Activated naive CD4-positive, alpha-beta T cell treated with anti-CD3 and anti-CD28 coated beads for 36 hours (primary cell): ENCODE measurements at regions not wholly inside any gene's neighbourhood (a gene's known extent, or its start where the extent isn't known, plus 50 kb on each side); places are given as distances from the start of the nearest gene placed in this dataset.

ENCODE experiments used
- CTCF ChIA-PET: fragments of 350-600 bp; sonication (Branson Sonifier 250); formaldehyde crosslinking; loops from one replicate; lab custom pipeline; 2021; ENCODE audit warnings: antibody characterized with exemption; lab: Charles Lee
- DNase-seq: peaks from one replicate; pipeline ENCODE4 v3.0.0-alpha.2; 2020
- H3K27ac Mint-ChIP-seq: one replicate; pipeline ENCODE4 v1.8.0; 2021; ENCODE audit warnings: mild to moderate bottlenecking, mixed read lengths
- H3K27me3 Mint-ChIP-seq: one replicate; pipeline ENCODE4 v1.8.0; 2021; ENCODE audit warnings: low read depth, mixed read lengths
- H3K36me3 Mint-ChIP-seq: one replicate; pipeline ENCODE4 v1.8.0; 2021; ENCODE audit warnings: low read depth, mixed read lengths
- H3K4me1 Mint-ChIP-seq: one replicate; pipeline ENCODE4 v1.8.0; 2021; ENCODE audit warnings: low read depth, mixed read lengths
- H3K4me3 Mint-ChIP-seq: one replicate; pipeline ENCODE4 v1.8.0; 2021; ENCODE audit warnings: mild to moderate bottlenecking, moderate library complexity, mixed read lengths
- H3K9me3 Mint-ChIP-seq: one replicate; pipeline ENCODE4 v1.8.0; 2021; ENCODE audit warnings: mixed read lengths
- intact Hi-C: fragments of 100-400 bp; cut with micrococcal nuclease; formaldehyde crosslinking; loops from one replicate; pipeline ENCODE4 v1.15.1; 2023

DNA sequence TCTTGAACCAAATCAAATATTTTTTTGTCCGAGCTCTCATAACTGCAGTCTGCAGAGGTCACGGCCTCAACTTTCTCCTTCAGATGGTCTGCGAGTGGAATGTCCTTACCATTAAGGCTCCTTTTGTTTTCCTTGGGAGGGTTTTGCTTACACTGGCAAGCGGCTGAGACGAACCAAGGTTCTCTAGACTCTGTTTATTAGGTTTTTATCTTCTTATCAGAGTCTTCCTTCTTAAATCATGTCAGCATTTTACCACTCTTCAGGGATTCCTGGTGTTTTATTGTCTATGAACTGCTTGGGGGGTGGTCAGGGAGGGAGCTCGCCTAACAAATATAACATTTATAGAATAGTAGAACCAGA lies 773.7 kb upstream of the NR2F2 start:
- intact Hi-C loops = no loop called here
- H3K4me1 Mint-ChIP-seq = peaks cover 13% of the 10 kb centered on the region
- H3K4me3 Mint-ChIP-seq = no peak overlapping the region

DNA sequence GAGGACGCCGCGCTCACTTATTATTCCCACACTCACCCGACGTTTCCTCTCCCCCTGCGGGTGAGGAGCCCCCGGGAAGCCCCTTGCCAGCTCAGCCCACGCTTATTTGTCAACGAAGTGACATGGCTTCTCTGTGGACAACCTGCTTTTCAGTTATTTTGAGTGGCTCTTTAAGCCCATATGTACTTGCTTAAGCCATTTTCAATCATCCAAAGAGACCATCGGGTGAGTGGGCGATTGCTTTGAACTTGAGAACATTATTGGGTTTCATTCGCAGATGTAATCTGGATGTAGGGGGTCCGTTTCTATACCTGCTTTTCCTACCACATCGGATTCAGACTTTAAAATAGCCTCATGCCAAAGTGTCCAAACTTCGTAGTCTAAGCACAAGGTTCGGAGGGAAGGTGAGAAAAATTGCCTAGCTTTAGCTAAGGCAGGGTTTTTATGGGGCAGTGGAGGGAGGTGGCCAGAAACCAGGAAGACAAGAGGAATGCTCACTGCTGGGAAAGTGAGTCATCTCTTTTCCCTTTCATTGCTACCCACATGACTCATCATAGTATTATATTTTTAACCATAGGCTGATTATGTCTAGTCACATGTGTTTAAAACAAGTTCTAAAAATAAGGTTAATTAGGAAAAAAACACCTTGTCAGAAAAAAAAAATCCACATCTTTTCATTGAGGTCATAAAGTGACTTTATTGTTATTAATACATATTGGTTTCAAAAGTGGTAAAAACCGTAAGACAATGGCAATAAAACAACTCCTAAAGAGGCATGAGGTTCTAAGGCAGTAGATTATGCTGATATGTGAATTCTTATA lies 773.1 kb upstream of the NR2F2 start:
- intact Hi-C loops = no loop called here

More for the DNA sequence above, 773.7 kb upstream of the NR2F2 start:
- H3K36me3 Mint-ChIP-seq = no peaks in the 10 kb centered on the region
- CTCF ChIA-PET = no interaction called here
- no peak for DNase-seq
- H3K27me3 Mint-ChIP-seq = peaks cover 34% of the 10 kb centered on the region
- no peak overlapping the region for H3K27ac Mint-ChIP-seq
- H3K9me3 Mint-ChIP-seq = no peaks in the 10 kb centered on the region

DNA sequence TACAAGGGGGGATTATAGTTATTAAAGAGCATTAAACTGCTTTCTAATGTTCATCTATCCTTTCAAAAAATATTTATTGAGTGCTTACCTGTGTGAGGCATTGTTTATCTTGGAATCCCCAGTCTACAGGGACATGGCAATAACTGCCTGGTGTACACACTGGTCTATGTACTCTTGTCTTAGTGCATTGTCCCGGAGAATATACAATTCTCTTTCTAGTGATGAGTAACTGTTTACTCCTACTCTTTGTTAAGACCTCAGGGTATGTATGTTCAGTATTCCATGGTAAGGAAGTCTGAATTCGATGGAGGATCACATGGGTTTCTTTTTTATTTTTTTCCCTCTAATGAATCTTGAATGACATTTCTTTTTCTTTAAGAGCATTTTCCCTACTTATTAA lies 772.4 kb upstream of the NR2F2 start:
- CTCF ChIA-PET = no interaction called here
- no peak overlapping the region for H3K4me3 Mint-ChIP-seq
- intact Hi-C loops = no loop called here
- DNase-seq = no peak
- H3K36me3 Mint-ChIP-seq = no peaks in the 10 kb centered on the region
- H3K4me1 Mint-ChIP-seq = peaks cover 13% of the 10 kb centered on the region
- no peak overlapping the region for H3K27ac Mint-ChIP-seq
- H3K9me3 Mint-ChIP-seq = no peaks in the 10 kb centered on the region
- H3K27me3 Mint-ChIP-seq = peaks cover 34% of the 10 kb centered on the region

More for the DNA sequence above, 773.1 kb upstream of the NR2F2 start:
- peak; percentile 4 for DNase-seq
- no peaks in the 10 kb centered on the region for H3K9me3 Mint-ChIP-seq
- H3K27me3 Mint-ChIP-seq = peaks cover 34% of the 10 kb centered on the region
- CTCF ChIA-PET = no interaction called here
- H3K4me1 Mint-ChIP-seq = peaks cover 13% of the 10 kb centered on the region
- H3K27ac Mint-ChIP-seq = no peak overlapping the region
- H3K36me3 Mint-ChIP-seq = no peaks in the 10 kb centered on the region
- H3K4me3 Mint-ChIP-seq = no peak overlapping the region

DNA sequence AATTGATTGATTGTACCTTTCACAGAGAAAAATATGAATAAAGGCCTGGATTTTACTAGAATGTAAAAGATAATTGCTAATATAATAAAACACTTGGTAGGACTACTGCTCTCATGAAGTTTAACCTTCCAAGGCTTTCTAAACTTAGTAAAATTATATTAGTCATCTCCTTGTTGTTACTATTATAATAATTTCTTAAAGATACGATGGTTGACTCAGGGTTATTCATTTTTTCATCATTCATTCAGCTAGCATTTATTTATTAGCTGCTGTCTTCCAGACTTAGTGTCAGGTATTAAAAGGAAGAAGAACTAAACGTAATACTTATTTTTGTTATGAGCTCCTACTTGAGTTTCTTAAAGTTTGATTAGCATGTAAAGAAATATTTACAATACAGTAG lies 771.6 kb upstream of the NR2F2 start:
- no peak for DNase-seq
- CTCF ChIA-PET = no interaction called here

DNA sequence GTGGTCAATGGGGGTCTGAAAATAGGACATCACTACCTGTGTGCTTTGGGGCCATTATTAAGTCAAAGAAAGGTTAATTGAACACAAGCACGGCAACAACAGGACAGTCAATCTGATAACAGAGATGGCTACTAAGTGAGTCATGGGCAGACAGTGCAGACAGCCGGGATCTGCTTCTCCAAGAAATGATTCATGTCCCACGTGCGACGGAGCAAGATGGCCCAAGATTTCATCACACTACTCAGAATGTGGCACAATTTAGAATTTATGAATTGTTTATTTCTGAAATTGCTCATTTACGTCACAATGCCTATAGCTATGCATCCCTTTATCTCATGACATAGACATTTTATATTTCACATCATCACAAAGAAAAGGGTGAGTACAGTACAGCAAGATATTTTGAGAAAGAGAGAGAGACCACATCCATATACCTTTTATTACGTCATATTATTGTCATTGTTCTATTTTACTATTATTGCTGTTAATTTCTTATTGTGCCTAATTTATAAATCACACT lies 770.6 kb upstream of the NR2F2 start:
- no peaks in the 10 kb centered on the region for H3K9me3 Mint-ChIP-seq
- H3K27me3 Mint-ChIP-seq = peaks cover 37% of the 10 kb centered on the region
- DNase-seq = no peak
- CTCF ChIA-PET = no interaction called here
- no peak overlapping the region for H3K27ac Mint-ChIP-seq
- H3K4me1 Mint-ChIP-seq = peaks cover 13% of the 10 kb centered on the region
- intact Hi-C loops = no loop called here
- no peak overlapping the region for H3K4me3 Mint-ChIP-seq
- no peaks in the 10 kb centered on the region for H3K36me3 Mint-ChIP-seq

More for the DNA sequence above, 771.6 kb upstream of the NR2F2 start:
- Mint-ChIP-seq H3K36me3 (no peaks in the 10 kb centered on the region), H3K27ac (no peak overlapping the region), H3K9me3 (no peaks in the 10 kb centered on the region), H3K4me3 (no peak overlapping the region), H3K4me1 (peaks cover 13% of the 10 kb centered on the region), H3K27me3 (peaks cover 37% of the 10 kb centered on the region)
- intact Hi-C loops = no loop called here

DNA sequence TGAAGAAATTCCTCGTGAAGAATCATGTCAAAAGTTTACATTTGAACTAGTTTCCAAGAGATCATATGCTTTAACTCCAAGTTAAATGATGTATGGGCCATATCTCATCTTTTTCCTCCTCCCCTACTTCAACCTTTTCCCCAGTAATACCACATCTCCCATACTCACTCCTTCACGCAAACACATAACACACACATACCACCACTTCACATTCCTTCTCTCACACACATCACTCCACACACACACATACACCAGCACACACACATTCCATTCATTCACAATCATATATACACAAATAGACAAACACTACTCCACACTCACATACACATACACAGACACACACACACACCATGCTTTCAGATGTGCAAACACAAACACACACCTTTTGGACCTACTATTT lies 769.0 kb upstream of the NR2F2 start:
- no peak for DNase-seq
- H3K4me3 Mint-ChIP-seq = no peak overlapping the region
- no peak overlapping the region for H3K27ac Mint-ChIP-seq
- CTCF ChIA-PET = no interaction called here
- intact Hi-C loops = no loop called here
- no peaks in the 10 kb centered on the region for H3K36me3 Mint-ChIP-seq
- H3K27me3 Mint-ChIP-seq = peaks cover 28% of the 10 kb centered on the region
- H3K4me1 Mint-ChIP-seq = peaks cover 13% of the 10 kb centered on the region
- no peaks in the 10 kb centered on the region for H3K9me3 Mint-ChIP-seq

DNA sequence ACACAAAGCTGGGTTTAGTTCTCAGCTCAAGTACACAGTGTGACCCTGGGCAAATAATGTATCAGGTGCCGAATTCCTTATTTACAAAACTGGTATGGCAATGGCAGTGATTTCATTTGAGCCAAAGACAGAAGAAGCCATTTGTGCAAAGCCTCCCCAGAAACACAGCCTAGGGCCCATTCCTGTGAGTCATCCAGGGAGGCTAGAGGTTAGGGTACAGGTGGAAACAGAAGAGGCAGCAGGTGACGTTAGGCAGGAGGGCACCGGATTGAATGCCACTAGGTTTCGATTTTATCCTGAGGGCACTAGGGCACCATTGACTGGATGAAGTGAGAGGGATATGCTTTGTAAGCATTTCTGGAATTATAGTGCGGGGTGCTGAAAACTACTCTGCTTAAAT lies 766.9 kb upstream of the NR2F2 start:
- no peaks in the 10 kb centered on the region for H3K36me3 Mint-ChIP-seq
- H3K4me1 Mint-ChIP-seq = no peaks in the 10 kb centered on the region
- no peak overlapping the region for H3K27ac Mint-ChIP-seq
- CTCF ChIA-PET = no interaction called here
- no peak overlapping the region for H3K4me3 Mint-ChIP-seq
- no peaks in the 10 kb centered on the region for H3K9me3 Mint-ChIP-seq
- DNase-seq = no peak
- peaks cover 19% of the 10 kb centered on the region for H3K27me3 Mint-ChIP-seq
- intact Hi-C loops = no loop called here

DNA sequence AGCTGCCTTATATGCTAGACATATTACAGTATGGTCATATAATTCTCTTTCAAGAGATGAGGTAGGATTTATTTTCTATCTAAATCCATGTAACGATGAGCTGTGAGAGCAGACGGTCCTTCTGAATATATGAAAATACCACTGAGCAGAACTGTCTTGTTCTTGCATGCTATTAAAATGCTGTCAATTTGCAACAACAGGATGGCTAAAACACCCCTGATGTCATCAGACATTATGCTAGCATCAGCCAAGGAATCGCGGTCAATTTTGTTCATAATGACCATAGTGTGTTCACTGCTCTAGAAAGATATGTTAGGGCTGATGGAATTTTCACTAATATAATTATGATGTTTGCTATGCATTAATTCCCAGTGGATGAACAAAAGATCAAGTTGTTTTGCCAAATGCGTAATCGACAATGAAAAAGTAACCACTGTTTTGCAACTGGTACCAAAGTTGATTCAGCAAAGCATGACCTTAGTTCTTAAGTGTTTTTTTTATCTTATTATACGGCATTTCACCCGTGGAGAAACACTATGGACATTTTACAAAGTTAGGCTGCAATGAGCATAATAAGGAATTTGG lies 765.4 kb upstream of the NR2F2 start:
- no peak overlapping the region for H3K27ac Mint-ChIP-seq
- no peak overlapping the region for H3K4me3 Mint-ChIP-seq
- H3K9me3 Mint-ChIP-seq = no peaks in the 10 kb centered on the region
- intact Hi-C loops = no loop called here
- H3K4me1 Mint-ChIP-seq = no peaks in the 10 kb centered on the region
- peaks cover 11% of the 10 kb centered on the region for H3K27me3 Mint-ChIP-seq
- CTCF ChIA-PET = no interaction called here
- H3K36me3 Mint-ChIP-seq = no peaks in the 10 kb centered on the region
- no peak for DNase-seq

DNA sequence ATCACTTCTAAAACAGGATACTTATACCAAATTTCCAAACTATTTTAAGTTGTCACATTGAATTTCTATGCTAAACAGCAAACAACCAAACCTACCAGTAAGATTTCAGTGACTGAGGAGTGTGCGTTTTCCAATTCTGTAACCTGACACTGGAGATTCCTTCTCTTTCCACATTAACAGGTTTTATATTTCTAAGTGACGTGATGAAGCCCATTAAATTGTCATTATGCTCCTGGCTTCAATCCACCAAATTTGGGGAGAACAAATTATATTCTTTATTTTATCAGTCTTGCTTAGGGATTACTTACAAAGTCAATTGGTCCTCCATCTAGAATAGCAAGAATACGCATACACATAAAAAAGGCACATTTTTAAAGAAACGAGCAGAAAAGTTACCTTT lies 764.8 kb upstream of the NR2F2 start:
- H3K4me1 Mint-ChIP-seq = no peaks in the 10 kb centered on the region
- peaks cover 11% of the 10 kb centered on the region for H3K27me3 Mint-ChIP-seq
- no peak for DNase-seq
- intact Hi-C loops = no loop called here
- no peak overlapping the region for H3K27ac Mint-ChIP-seq
- no peak overlapping the region for H3K4me3 Mint-ChIP-seq
- CTCF ChIA-PET = interaction anchor here (0.6 kb wide), 1 partner anchor 583 kb away, joined by 3 read pairs; no protein-coding TSS in a partner anchor
- no peaks in the 10 kb centered on the region for H3K36me3 Mint-ChIP-seq
- H3K9me3 Mint-ChIP-seq = no peaks in the 10 kb centered on the region

DNA sequence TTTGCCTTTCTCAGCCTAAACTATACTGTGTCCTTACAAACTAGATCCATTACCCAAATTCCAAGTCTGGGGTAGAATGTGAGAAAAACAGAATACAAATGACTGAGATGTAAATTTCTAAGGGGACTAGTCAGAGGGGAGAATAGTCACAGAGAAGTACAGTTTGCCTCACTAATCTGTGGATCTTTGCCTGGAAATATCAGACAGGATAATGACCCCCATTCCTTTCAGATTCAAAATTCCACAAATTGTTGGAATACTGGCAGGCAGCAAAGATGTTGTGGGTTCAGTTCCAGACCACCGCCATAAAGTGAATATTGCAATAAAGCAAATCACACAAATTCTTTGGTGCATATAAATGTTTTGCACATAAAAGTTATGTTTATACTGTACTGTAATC lies 762.8 kb upstream of the NR2F2 start:
- Mint-ChIP-seq H3K4me1 (no peaks in the 10 kb centered on the region), H3K27ac (no peak overlapping the region), H3K4me3 (no peak overlapping the region), H3K27me3 (peaks cover 11% of the 10 kb centered on the region), H3K9me3 (peaks cover 8% of the 10 kb centered on the region), H3K36me3 (peaks cover 2% of the 10 kb centered on the region)
- CTCF ChIA-PET = no interaction called here
- DNase-seq = no peak
- intact Hi-C loops = no loop called here

DNA sequence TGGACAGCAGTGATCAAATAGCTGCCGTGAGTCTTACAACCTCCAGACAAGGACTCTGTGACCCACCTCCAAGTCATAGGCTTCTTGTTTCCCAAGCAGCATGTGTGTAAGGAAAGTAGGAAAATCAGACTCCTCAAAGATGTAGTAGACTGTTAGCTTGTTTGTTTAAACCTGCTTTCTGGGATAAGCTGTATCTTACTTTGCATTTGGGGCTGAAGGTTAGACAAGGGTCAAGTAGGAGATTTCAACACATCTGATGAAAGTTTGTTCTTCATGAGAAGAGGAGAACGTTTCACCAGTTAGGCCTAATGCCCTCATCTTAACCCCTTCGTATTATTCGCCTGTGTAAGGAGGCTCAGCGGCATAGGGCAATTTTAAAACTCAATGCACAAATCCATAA lies 756.4 kb upstream of the NR2F2 start:
- CTCF ChIA-PET = interaction anchor here (0.6 kb wide), 1 partner anchor 152 kb away, joined by 3 read pairs; no protein-coding TSS in a partner anchor
- Mint-ChIP-seq H3K4me1 (no peaks in the 10 kb centered on the region), H3K27me3 (peaks cover 20% of the 10 kb centered on the region), H3K27ac (no peak overlapping the region), H3K9me3 (peaks cover 9% of the 10 kb centered on the region), H3K36me3 (peaks cover 3% of the 10 kb centered on the region), H3K4me3 (no peak overlapping the region)
- intact Hi-C loops = no loop called here
- no peak for DNase-seq

DNA sequence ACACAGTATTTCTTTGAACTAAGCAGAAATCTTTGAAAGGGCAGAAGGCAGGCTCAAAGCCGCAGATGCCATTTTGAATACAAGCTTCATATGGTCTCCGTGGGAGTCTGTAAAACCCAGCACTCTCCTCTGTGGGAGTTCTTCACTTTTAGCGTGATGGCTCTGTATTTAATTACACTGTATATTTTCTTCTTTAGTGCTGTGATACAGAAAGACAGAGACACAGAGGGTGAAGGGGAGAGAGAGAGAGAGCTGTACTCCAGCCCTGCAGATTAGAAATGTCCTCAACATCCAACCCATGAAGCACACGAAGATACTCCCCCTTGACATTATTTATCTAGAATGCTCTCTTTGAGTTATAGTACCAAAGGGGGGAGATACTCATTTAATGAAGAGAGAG lies 752.6 kb upstream of the NR2F2 start:
- DNase-seq = no peak
- intact Hi-C loops = no loop called here
- Mint-ChIP-seq H3K4me1 (no peaks in the 10 kb centered on the region), H3K27ac (no peak overlapping the region), H3K36me3 (no peaks in the 10 kb centered on the region), H3K27me3 (peaks cover 22% of the 10 kb centered on the region), H3K9me3 (no peaks in the 10 kb centered on the region), H3K4me3 (no peak overlapping the region)
- CTCF ChIA-PET = no interaction called here

DNA sequence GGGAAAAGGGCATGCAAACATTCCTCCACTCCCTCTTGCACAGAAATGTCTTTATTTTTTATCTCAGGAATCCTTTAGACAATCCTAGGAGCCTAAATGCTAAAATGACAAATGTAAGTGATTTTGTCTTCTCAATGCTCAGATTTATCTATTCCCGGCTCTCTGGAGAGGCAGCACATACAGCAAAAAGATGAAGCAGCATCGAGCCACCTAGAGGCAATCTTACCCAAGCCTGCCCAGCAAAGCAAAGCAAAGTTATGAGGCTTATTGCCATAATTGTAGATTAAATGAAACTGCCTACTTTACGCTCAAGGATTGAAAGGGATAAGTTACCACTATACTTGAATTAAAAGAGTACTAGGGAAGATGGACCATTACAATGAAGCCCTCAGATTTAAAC lies 750.4 kb upstream of the NR2F2 start:
- intact Hi-C loops = no loop called here
- CTCF ChIA-PET = no interaction called here
- no peak for DNase-seq
- H3K27ac Mint-ChIP-seq = no peak overlapping the region
- no peak overlapping the region for H3K4me3 Mint-ChIP-seq
- no peaks in the 10 kb centered on the region for H3K4me1 Mint-ChIP-seq
- H3K9me3 Mint-ChIP-seq = no peaks in the 10 kb centered on the region
- H3K36me3 Mint-ChIP-seq = no peaks in the 10 kb centered on the region
- peaks cover 15% of the 10 kb centered on the region for H3K27me3 Mint-ChIP-seq
